HG02588 (cell line): ENCODE measurements at regions not wholly inside any gene's neighbourhood (a gene's known extent, or its start where the extent isn't known, plus 50 kb on each side); places are given as distances from the start of the nearest gene placed in this dataset.
"Not testable (repeated sequence)": the region's sequence is repeated elsewhere in the genome, so short reads cannot be mapped to it uniquely, and the experiment has no call there.

Source experiments
- ATAC-seq: cut with Tn5 transposase; IDR thresholded peaks from one replicate; pipeline ENCODE4 v1.9.1; 2021; ENCODE audit warnings: mild to moderate bottlenecking, moderate library complexity; ENCODE audit not compliant: unreplicated experiment

GRCh38 chr7:20839196-20839735 lies 52.6 kb upstream of the SP8 start:
- no peak for ATAC-seq

- no peak for ATAC-seq
Measured at GRCh38 chr7:20839987-20840386, 53.3 kb upstream of the SP8 start.

- ATAC-seq: no peak
Measured at GRCh38 chr7:20846791-20847190, 60.1 kb upstream of the SP8 start.

- ATAC-seq: no peak
Measured at GRCh38 chr7:20858951-20859350, 72.3 kb upstream of the SP8 start.

GRCh38 chr7:20861468-20861867 lies 74.8 kb upstream of the SP8 start:
- ATAC-seq: no peak

GRCh38 chr7:20862554-20862953 lies 75.9 kb upstream of the SP8 start:
- ATAC-seq: no peak

GRCh38 chr7:20864221-20864620 lies 77.5 kb upstream of the SP8 start:
- ATAC-seq: no peak

GRCh38 chr7:20865684-20866083 lies 79.0 kb upstream of the SP8 start:
- ATAC-seq: no peak

GRCh38 chr7:20870977-20871376 lies 84.3 kb upstream of the SP8 start:
- ATAC-seq: no peak

- no peak for ATAC-seq
Measured at GRCh38 chr7:20892776-20893175, 106.1 kb upstream of the SP8 start.

- ATAC-seq: no peak
Measured at GRCh38 chr7:20894806-20895205, 108.1 kb upstream of the SP8 start.

- no peak for ATAC-seq
Measured at GRCh38 chr7:20895563-20895962, 108.9 kb upstream of the SP8 start.

- ATAC-seq: no peak
Measured at GRCh38 chr7:20896996-20897395, 110.3 kb upstream of the SP8 start.

GRCh38 chr7:20906801-20907453 lies 120.2 kb upstream of the SP8 start:
- ATAC-seq: no peak

GRCh38 chr7:20911081-20911480 lies 124.4 kb upstream of the SP8 start:
- ATAC-seq: no peak

- ATAC-seq: no peak
Measured at GRCh38 chr7:20913853-20914252, 127.2 kb upstream of the SP8 start.

GRCh38 chr7:20916311-20916710 lies 129.6 kb upstream of the SP8 start:
- ATAC-seq: no peak

- ATAC-seq: no peak
Measured at GRCh38 chr7:20917603-20918002, 130.9 kb upstream of the SP8 start.

GRCh38 chr7:20918156-20918555 lies 131.5 kb upstream of the SP8 start:
- ATAC-seq: no peak

- not testable (repeated sequence) for ATAC-seq
Measured at GRCh38 chr7:20927178-20927577, 140.5 kb upstream of the SP8 start.

GRCh38 chr7:20927976-20928375 lies 141.3 kb upstream of the SP8 start:
- ATAC-seq: no peak

- ATAC-seq: no peak
Measured at GRCh38 chr7:20929199-20929598, 142.5 kb upstream of the SP8 start.

- ATAC-seq: no peak
Measured at GRCh38 chr7:20931739-20932138, 145.1 kb upstream of the SP8 start.
